Endothelial cell (in vitro differentiated cells): ENCODE measurements at regions not wholly inside any gene's neighbourhood (a gene's known extent, or its start where the extent isn't known, plus 50 kb on each side); places are given as distances from the start of the nearest gene placed in this dataset.

Experiments
- DNase-seq: peaks from one replicate; pipeline ENCODE4 v3.0.0; 2021; ENCODE audit warnings: low spot score
- H3K27ac Mint-ChIP-seq: one replicate; pipeline ENCODE4 v1.8.0; 2021; ENCODE audit warnings: mixed read lengths, inconsistent platforms; ENCODE audit not compliant: unreplicated experiment
- H3K27me3 Mint-ChIP-seq: one replicate; pipeline ENCODE4 v1.8.0; 2021; ENCODE audit warnings: mild to moderate bottlenecking, moderate library complexity, mixed read lengths, inconsistent platforms; ENCODE audit not compliant: unreplicated experiment
- H3K36me3 Mint-ChIP-seq: one replicate; pipeline ENCODE4 v1.8.0; 2021; ENCODE audit warnings: mild to moderate bottlenecking, low read depth, mixed read lengths, inconsistent platforms; ENCODE audit not compliant: unreplicated experiment
- H3K4me1 Mint-ChIP-seq: one replicate; pipeline ENCODE4 v1.8.0; 2021; ENCODE audit warnings: mild to moderate bottlenecking, mixed read lengths, inconsistent platforms; ENCODE audit not compliant: unreplicated experiment
- H3K4me3 Mint-ChIP-seq: one replicate; pipeline ENCODE4 v1.8.0; 2021; ENCODE audit warnings: mild to moderate bottlenecking, mixed read lengths, inconsistent platforms; ENCODE audit not compliant: unreplicated experiment
- H3K9me3 Mint-ChIP-seq: one replicate; pipeline ENCODE4 v1.8.0; 2021; ENCODE audit warnings: mixed read lengths, inconsistent platforms; ENCODE audit not compliant: unreplicated experiment
- TF ChIP-seq, protein P1 (sequence below): fragments of 200-600 bp; sonication (generic); IDR thresholded peaks from one replicate; pipeline ENCODE4 v1.5.0; 2021; ENCODE audit warnings: antibody characterized with exemption; ENCODE audit not compliant: unreplicated experiment

DNA sequence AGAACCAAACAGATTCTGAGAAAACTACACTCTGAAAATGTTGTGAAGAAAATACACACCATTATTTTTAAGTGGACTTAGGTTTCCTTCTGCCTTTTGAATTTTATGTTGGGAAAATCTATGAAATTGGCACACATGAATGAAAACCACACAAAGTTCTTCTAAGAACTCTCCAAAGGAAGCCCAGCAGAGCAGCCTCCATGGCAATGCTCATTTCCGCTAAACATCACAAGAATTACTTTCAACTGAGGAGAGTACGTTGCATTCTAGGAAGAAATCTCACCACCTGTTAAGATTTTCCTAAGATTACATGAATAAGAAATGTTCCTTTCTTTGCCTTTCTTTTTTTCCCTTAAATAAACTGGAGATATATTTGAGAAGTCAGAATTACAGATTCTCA is 154.2 kb downstream of the BARHL2 start:
- no peak overlapping the region for H3K4me3 Mint-ChIP-seq
- no peaks in the 10 kb centered on the region for H3K36me3 Mint-ChIP-seq
- no peaks in the 10 kb centered on the region for H3K4me1 Mint-ChIP-seq
- H3K27ac Mint-ChIP-seq, result no peak overlapping the region
- H3K9me3 Mint-ChIP-seq, result no peaks in the 10 kb centered on the region
- H3K27me3 Mint-ChIP-seq, result no peaks in the 10 kb centered on the region
- TF ChIP-seq, protein P1, sequence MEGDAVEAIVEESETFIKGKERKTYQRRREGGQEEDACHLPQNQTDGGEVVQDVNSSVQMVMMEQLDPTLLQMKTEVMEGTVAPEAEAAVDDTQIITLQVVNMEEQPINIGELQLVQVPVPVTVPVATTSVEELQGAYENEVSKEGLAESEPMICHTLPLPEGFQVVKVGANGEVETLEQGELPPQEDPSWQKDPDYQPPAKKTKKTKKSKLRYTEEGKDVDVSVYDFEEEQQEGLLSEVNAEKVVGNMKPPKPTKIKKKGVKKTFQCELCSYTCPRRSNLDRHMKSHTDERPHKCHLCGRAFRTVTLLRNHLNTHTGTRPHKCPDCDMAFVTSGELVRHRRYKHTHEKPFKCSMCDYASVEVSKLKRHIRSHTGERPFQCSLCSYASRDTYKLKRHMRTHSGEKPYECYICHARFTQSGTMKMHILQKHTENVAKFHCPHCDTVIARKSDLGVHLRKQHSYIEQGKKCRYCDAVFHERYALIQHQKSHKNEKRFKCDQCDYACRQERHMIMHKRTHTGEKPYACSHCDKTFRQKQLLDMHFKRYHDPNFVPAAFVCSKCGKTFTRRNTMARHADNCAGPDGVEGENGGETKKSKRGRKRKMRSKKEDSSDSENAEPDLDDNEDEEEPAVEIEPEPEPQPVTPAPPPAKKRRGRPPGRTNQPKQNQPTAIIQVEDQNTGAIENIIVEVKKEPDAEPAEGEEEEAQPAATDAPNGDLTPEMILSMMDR, result no peak
- no peak for DNase-seq

DNA sequence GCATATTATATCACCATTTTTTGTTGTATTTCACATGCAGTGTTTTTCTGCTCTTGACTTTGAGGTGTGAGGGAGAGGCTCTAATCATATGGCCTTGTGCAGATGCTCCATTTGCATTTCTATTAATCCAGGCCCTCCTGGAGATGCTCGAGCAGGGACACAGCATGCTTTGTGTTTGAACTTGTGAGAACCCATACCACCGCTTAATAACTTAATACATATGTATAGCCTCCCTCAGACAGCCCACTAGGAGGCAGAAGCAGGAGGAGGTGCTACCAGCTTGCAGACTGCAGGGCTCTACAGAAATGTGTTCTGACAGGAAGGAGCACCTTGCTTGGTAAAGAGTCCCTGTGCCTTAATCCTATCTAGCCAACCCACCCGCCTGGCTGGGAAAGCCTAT is 155.2 kb downstream of the BARHL2 start:
- Mint-ChIP-seq H3K36me3 (no peaks in the 10 kb centered on the region), H3K4me1 (no peaks in the 10 kb centered on the region), H3K27me3 (no peaks in the 10 kb centered on the region), H3K9me3 (no peaks in the 10 kb centered on the region), H3K27ac (no peak overlapping the region), H3K4me3 (no peak overlapping the region)
- DNase-seq, result no peak
- TF ChIP-seq, protein P1, result no peak

DNA sequence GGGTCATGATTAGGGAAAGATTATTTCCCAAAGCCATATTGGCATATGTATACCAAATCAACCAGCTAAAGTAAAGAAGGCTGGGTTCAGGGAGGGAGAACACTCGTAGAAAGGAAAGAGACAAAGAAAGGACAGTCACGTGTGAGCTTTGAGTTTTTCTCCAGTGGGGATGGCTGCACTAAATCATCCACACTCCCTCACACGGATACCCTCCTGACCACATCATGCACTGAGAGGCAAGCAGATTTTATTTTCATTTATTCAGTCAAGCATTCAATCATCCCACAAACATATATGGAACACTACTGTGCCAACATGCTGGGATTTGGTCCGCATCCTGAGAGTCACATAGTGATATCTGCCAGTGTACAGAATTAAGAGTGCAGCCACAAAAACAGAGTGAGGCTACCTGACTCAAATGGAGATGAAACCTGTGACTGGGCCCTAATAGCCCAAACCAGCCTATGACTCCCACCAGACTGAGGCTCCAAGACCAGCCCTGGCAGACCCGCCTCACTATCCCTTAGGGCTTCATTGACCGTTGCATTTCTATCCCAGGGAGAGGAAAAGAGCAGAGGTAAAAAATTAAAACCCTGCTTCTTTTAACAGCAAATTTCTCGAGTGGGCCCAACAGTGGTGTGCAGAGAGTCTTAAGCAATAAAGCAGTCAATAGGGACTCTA is 155.9 kb downstream of the BARHL2 start:
- TF ChIP-seq, protein P1, result no peak
- no peaks in the 10 kb centered on the region for H3K36me3 Mint-ChIP-seq
- H3K4me3 Mint-ChIP-seq, result no peak overlapping the region
- no peaks in the 10 kb centered on the region for H3K27me3 Mint-ChIP-seq
- DNase-seq, result no peak
- no peaks in the 10 kb centered on the region for H3K9me3 Mint-ChIP-seq
- H3K4me1 Mint-ChIP-seq, result no peaks in the 10 kb centered on the region
- no peak overlapping the region for H3K27ac Mint-ChIP-seq

DNA sequence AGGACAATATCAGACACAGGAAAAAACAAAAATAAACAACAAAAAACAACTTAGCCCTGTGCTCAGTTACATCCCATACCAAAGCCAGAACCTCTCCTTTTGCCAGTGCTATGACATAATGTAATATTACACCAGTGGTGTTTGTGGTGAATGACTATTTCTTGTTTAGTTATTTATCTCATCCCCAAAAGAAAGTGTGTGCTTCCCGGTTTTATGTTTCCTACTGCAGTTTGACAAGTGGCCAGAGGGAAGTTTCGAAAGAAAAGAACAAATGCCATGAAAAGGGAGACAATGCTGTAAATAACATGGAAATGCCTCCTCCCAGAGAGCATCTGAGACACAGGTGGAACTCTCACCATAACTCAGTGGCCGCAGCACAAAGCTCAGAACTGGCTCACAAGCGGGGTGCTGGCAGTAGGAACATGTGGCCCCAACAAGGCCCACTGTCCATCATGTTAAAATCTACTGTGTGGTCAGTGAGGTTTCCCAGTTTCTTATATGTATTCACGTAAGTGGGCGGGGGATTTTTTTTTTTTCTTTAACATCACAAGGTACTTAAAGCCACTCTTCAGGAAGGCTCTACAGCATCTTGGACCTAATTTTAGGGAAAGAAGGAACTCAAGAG is 158.2 kb downstream of the BARHL2 start:
- no peaks in the 10 kb centered on the region for H3K9me3 Mint-ChIP-seq
- TF ChIP-seq, protein P1, result no peak

DNA sequence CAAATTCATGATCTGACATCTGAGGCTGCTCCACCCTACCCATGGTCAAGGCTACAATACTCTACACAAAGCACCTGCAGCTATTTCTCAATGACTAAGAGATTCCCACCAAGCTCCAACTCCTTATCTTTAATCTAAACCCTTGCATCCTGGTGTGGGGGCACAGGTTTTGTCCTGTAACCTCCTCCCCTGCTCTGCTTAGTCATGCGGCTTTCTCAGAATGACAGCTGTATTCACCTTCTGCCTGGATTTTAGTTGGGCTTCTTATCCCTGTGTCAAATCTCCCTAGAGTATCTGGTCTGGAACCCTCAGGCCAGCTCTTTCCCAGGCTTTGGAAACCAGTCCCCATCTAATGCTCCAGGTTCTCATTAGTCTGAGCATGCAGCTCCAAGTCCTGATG is 159.0 kb downstream of the BARHL2 start:
- Mint-ChIP-seq H3K4me3 (no peak overlapping the region), H3K27me3 (no peaks in the 10 kb centered on the region), H3K4me1 (no peaks in the 10 kb centered on the region), H3K9me3 (no peaks in the 10 kb centered on the region), H3K27ac (no peak overlapping the region), H3K36me3 (no peaks in the 10 kb centered on the region)
- no peak for DNase-seq
- TF ChIP-seq, protein P1, result no peak

More for the DNA sequence above, 158.2 kb downstream of the BARHL2 start:
- H3K4me3 Mint-ChIP-seq, result no peak overlapping the region
- no peak for DNase-seq
- no peaks in the 10 kb centered on the region for H3K4me1 Mint-ChIP-seq
- H3K27me3 Mint-ChIP-seq, result no peaks in the 10 kb centered on the region
- no peaks in the 10 kb centered on the region for H3K36me3 Mint-ChIP-seq
- H3K27ac Mint-ChIP-seq, result no peak overlapping the region
